Sigmoid colon (tissue), 6 donors: ENCODE measurements at regions not wholly inside any gene's neighbourhood (a gene's known extent, or its start where the extent isn't known, plus 50 kb on each side); places are given as distances from the start of the nearest gene placed in this dataset.

ENCODE experiments used
- DNase-seq: peaks from one replicate; pipeline ENCODE4 v3.0.0-alpha.2; 2019
- H3K27ac ChIP-seq, 4 donors: fragments of 200-600 bp; sonication (generic); one replicate each; pipeline ENCODE4 v1.5.1; 2016 to 2019; ENCODE audit warnings: mild to moderate bottlenecking in 1 of 4
- H3K27me3 ChIP-seq, 3 donors: fragments of 200-600 bp; sonication (generic); one replicate each; pipeline ENCODE4 v1.5.1; 2019; ENCODE audit warnings: mild to moderate bottlenecking in 1 of 3
- H3K36me3 ChIP-seq, 4 donors: fragments of 200-600 bp; sonication (generic); one replicate each; pipeline ENCODE4 v1.5.1; 2016 to 2019
- H3K4me1 ChIP-seq, 4 donors: fragments of 200-600 bp; sonication (generic); one replicate each; pipeline ENCODE4 v1.5.1; 2017 to 2019
- H3K4me3 ChIP-seq, 4 donors: fragments of 200-600 bp; sonication (generic); one replicate each; pipeline ENCODE4 v1.5.1; 2017 to 2019; ENCODE audit warnings: mild to moderate bottlenecking in 2 of 4, moderate library complexity in 1 of 4
- H3K9me3 ChIP-seq, 4 donors: fragments of 200-600 bp in 3 of 4; sonication (generic) in 3 of 4; one replicate each; pipeline versions ENCODE4 v1.5.1 to v1.6.1; 2013 to 2019
- CTCF ChIP-seq, 4 experiments: fragments of 450-650 bp in 3 of 4; fragments of 200-600 bp in 1 of 4; IDR thresholded peaks; one replicate each; pipeline ENCODE4 v1.5.1; 2016 to 2019; ENCODE audit warnings: antibody characterized with exemption in 4 of 4, mild to moderate bottlenecking in 3 of 4, moderate library complexity in 2 of 4
- EP300 ChIP-seq, 4 donors: sonication (generic); formaldehyde crosslinking; IDR thresholded peaks; one replicate each; pipeline ENCODE4 v1.6.1; 2017; ENCODE audit warnings: antibody characterized with exemption in 4 of 4
- POLR2A ChIP-seq, 2 donors: fragments of 450-650 bp; IDR thresholded peaks; one replicate each; pipeline ENCODE4 v1.6.1; 2016; ENCODE audit warnings: antibody characterized with exemption in 2 of 2, mild to moderate bottlenecking in 2 of 2, moderate library complexity in 2 of 2
- POLR2AphosphoS5 ChIP-seq, 4 donors: sonication (generic); formaldehyde crosslinking; IDR thresholded peaks; one replicate each; pipeline ENCODE4 v1.6.1; 2017; ENCODE audit warnings: antibody characterized with exemption in 4 of 4
- WGBS, 2 donors: extraction: QIAGEN DNeasy Blood & Tissue Kit; methylation state at CpG; one replicate each; pipeline ENCODE4 v1.1.7; 2013; 5-methylcytosine and 5-hydroxymethylcytosine counted together
- intact Hi-C: fragments of 100-400 bp; cut with DNase I; formaldehyde crosslinking; loops from one replicate; pipeline ENCODE4 v1.15.1; 2023
- donor health status: healthy with polysubstance abuse.
- donor health status: healthy.

GRCh38 chr21:21714426-21714825 lies 716.2 kb downstream of the NCAM2 start:
- TF ChIP-seq CTCF (IDR thresholded peaks at IDR 0.05) (no peak), EP300 (IDR thresholded peaks at IDR 0.05) (no peak), POLR2AphosphoS5 (IDR thresholded peaks at IDR 0.05) (no peak), POLR2A (IDR thresholded peaks at IDR 0.05) (no peak)
- Histone ChIP-seq H3K36me3 (no peaks in the 10 kb centered on the region), H3K27ac (no peak overlapping the region), H3K4me1 (no peaks in the 10 kb centered on the region), H3K27me3 (no peaks in the 10 kb centered on the region), H3K4me3 (no peak overlapping the region), H3K9me3 (no peaks in the 10 kb centered on the region)
- intact Hi-C loops = no loop called here
- DNase-seq = no peak
- WGBS, 2 donors = 82 to 84% methylated on average over 2 of the region's 2 CpGs

- no peak for TF ChIP-seq POLR2AphosphoS5 (IDR thresholded peaks at IDR 0.05)
- no peak for TF ChIP-seq EP300 (IDR thresholded peaks at IDR 0.05)
- TF ChIP-seq CTCF (IDR thresholded peaks at IDR 0.05) = no peak
- no peak for TF ChIP-seq POLR2A (IDR thresholded peaks at IDR 0.05)
- Histone ChIP-seq H3K36me3 (no peaks in the 10 kb centered on the region), H3K4me1 (no peaks in the 10 kb centered on the region), H3K9me3 (no peaks in the 10 kb centered on the region), H3K4me3 (no peak overlapping the region), H3K27me3 (no peaks in the 10 kb centered on the region), H3K27ac (no peak overlapping the region)
- intact Hi-C loops = no loop called here
- 91% methylated on average over 7 of the region's 7 CpGs for WGBS, 2 donors
- no peak for DNase-seq
These were observed 717.2 kb downstream of the NCAM2 start for GRCh38 chr21:21715266-21715969.

GRCh38 chr21:21722731-21723130 lies 724.5 kb downstream of the NCAM2 start:
- H3K4me3 ChIP-seq = no peak overlapping the region
- TF ChIP-seq POLR2AphosphoS5 (IDR thresholded peaks at IDR 0.05) (no peak), EP300 (IDR thresholded peaks at IDR 0.05) (no peak), CTCF (IDR thresholded peaks at IDR 0.05) (no peak), POLR2A (IDR thresholded peaks at IDR 0.05) (no peak)
- no peak overlapping the region for H3K27ac ChIP-seq
- H3K9me3 ChIP-seq = no peaks in the 10 kb centered on the region
- WGBS, 2 donors = 96 to 97% methylated on average over 2 of the region's 2 CpGs
- no peaks in the 10 kb centered on the region for H3K27me3 ChIP-seq
- intact Hi-C loops = no loop called here
- H3K4me1 ChIP-seq = no peaks in the 10 kb centered on the region
- DNase-seq = no peak
- H3K36me3 ChIP-seq = no peaks in the 10 kb centered on the region

- H3K9me3 ChIP-seq = no peaks in the 10 kb centered on the region
- TF ChIP-seq EP300 (IDR thresholded peaks at IDR 0.05) (no peak), POLR2AphosphoS5 (IDR thresholded peaks at IDR 0.05) (no peak)
- no peaks in the 10 kb centered on the region for H3K36me3 ChIP-seq
- H3K4me1 ChIP-seq = no peaks in the 10 kb centered on the region
- no peak for DNase-seq
- H3K4me3 ChIP-seq = no peak overlapping the region
- no peaks in the 10 kb centered on the region for H3K27me3 ChIP-seq
- no peak overlapping the region for H3K27ac ChIP-seq
- intact Hi-C loops = no loop called here
- 82 to 85% methylated on average over 5 of the region's 5 CpGs for WGBS, 2 donors
These were observed 732.3 kb downstream of the NCAM2 start for GRCh38 chr21:21730512-21730911.

GRCh38 chr21:21731626-21732025 lies 733.4 kb downstream of the NCAM2 start:
- intact Hi-C loops = no loop called here
- Histone ChIP-seq H3K9me3 (no peaks in the 10 kb centered on the region), H3K4me3 (no peak overlapping the region), H3K36me3 (no peaks in the 10 kb centered on the region), H3K27me3 (no peaks in the 10 kb centered on the region), H3K4me1 (no peaks in the 10 kb centered on the region), H3K27ac (no peak overlapping the region)
- DNase-seq = no peak
- 91 to 93% methylated on average over 6 of the region's 6 CpGs for WGBS, 2 donors
- TF ChIP-seq EP300 (IDR thresholded peaks at IDR 0.05) (no peak), CTCF (IDR thresholded peaks at IDR 0.05) (no peak), POLR2AphosphoS5 (IDR thresholded peaks at IDR 0.05) (no peak), POLR2A (IDR thresholded peaks at IDR 0.05) (no peak)
